ENCODE measurements at regions not wholly inside any gene's neighbourhood (a gene's known extent, or its start where the extent isn't known, plus 50 kb on each side); places are given as distances from the start of the nearest gene placed in this dataset.

- TF ChIP-seq CTCF (IDR thresholded peaks at IDR 0.05) (no peak), POLR2A (IDR thresholded peaks at IDR 0.05) (no peak), EP300 (IDR thresholded peaks at IDR 0.05) (no peak)
Observed at GRCh38 chr11:91819195-91819594, 405.4 kb upstream of the FAT3 start.

Measured in ovary (tissue), 3 donors.